GM10266 (cell line): ENCODE measurements at regions not wholly inside any gene's neighbourhood (a gene's known extent, or its start where the extent isn't known, plus 50 kb on each side); places are given as distances from the start of the nearest gene placed in this dataset.

ENCODE experiments used
- DNase-seq: peaks from one replicate; pipeline ENCODE4 v3.0.0; 2012; ENCODE audit errors: extremely low spot score
- TF ChIP-seq, protein P1 (sequence below): IDR thresholded peaks from 2 replicates; pipeline ENCODE4 v1.5.1; 2012; ENCODE audit warnings: mild to moderate bottlenecking, low read depth; ENCODE audit not compliant: control insufficient read depth, insufficient read depth; ENCODE audit errors: missing control alignments

DNA sequence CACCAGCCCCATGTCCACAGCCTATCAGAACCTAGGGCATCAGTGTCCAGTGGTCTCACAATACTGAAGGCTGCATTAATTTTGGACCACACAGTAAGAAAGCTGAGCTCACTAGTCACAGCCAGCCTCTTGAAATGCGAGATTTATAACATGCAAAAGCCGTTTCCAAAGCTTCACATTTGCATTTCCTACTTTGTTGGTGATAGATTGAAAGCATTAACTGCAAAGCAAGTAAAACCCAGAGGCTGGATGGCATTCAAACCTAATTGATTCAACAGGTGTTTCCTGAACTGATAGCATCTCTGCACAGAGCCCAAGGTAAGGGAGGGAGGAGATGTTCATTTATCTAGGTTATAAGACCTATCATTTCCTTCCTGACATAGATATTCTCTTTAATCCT is 410.1 kb downstream of the OMA1 start:
- TF ChIP-seq, protein P1, sequence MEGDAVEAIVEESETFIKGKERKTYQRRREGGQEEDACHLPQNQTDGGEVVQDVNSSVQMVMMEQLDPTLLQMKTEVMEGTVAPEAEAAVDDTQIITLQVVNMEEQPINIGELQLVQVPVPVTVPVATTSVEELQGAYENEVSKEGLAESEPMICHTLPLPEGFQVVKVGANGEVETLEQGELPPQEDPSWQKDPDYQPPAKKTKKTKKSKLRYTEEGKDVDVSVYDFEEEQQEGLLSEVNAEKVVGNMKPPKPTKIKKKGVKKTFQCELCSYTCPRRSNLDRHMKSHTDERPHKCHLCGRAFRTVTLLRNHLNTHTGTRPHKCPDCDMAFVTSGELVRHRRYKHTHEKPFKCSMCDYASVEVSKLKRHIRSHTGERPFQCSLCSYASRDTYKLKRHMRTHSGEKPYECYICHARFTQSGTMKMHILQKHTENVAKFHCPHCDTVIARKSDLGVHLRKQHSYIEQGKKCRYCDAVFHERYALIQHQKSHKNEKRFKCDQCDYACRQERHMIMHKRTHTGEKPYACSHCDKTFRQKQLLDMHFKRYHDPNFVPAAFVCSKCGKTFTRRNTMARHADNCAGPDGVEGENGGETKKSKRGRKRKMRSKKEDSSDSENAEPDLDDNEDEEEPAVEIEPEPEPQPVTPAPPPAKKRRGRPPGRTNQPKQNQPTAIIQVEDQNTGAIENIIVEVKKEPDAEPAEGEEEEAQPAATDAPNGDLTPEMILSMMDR = no peak
- no peak for DNase-seq

DNA sequence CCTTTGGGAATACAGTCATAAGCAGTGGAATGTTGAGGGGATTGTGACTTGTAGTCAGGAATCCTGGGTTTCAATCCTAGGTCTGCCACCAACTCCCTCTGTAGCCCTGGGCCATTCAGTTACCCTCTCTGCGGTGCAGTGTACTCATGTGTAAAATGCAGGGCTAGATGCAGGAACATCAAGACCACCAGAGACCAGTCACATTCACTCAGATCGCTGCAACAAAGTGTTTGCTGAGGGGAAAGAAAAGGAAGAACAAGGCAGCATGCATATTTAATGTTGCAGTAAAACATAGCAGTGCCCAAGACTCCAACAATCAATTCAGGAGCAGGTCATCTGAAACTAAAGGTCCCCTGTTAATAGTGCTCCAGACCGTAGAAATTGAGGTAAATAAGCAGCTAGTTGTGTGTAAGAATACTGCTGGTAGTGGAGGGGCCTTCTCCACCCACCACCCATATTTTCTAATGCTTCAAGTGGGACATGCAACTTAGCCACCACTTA is 410.7 kb downstream of the OMA1 start:
- DNase-seq = no peak
- TF ChIP-seq, protein P1 = no peak

DNA sequence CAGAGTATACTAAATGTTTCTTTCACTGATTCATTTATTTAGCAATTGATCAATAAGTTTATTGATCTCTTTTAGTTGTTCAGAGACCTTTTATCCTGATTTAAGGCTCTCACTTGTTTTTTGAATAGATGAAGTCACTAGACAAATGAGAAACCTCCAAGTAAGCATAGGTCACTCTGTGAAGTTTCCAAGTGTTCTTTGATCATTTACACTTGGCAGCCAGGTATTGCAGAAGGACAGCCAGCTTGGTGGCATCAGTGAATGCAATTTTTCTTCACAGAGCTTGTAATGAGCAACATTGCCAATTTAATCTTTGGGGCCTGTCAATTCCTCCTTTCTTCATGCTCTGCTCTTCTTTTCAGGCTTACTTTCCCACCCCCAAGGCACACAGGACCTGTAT is 413.0 kb downstream of the OMA1 start:
- no peak for DNase-seq
- TF ChIP-seq, protein P1 = no peak

DNA sequence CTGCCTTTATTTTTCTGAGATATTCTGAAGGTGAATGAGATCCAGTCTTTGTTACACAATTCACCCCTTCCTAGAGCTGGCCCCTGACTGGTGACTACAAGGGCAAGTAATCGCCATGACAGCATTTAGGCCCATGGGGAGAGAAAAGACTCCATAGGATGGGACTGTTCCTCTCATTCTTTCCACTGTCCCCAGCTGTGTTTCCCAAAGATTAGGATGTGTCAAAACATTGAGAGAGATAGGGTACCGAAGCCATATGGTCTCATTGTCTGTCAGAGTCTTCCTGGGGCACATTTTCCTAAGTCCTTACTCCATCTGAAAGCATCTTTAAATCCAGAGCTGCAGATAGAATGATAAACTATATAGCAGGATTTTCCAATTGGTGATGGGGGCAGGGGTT is 423.5 kb downstream of the OMA1 start:
- no peak for DNase-seq
- TF ChIP-seq, protein P1 = no peak

DNA sequence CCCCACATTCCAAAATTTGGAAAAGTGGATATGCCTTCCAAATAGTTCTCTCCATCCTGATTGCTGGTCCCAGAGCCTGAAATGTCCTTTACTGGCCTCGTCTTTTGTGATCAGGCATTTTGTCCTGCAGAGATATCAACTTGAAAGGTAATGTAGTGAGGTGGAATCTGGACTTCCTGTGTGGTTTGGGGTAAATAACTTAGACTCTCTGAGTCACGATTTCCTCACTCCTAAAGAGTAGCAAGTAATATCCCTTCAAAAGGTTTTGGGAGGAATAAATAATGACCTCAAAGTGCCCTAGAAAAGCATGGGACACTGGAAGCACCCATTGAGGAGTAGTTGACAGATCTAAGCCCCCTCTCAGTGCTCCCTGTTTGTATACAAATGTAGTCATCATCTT is 426.6 kb downstream of the OMA1 start:
- no peak for DNase-seq
- TF ChIP-seq, protein P1 = no peak

DNA sequence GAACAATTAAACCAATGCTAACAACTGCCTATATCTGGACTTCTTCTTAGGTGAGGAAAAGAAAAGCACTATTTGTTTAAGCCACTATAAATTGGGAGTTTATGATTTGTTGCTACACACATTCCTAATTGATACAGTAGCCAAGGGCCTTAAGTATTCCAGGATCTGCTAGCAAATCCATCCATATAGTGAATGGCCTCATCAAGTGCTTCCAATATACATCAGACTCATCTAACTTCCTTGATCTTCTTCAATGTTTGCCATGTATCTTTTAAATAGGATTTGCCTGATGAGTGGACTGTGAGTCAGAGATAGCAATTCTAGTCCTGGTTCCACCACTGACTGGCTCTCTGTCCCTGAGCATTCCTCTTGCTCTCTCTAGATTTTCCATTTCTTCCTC is 430.2 kb downstream of the OMA1 start:
- DNase-seq = no peak
- TF ChIP-seq, protein P1 = no peak

DNA sequence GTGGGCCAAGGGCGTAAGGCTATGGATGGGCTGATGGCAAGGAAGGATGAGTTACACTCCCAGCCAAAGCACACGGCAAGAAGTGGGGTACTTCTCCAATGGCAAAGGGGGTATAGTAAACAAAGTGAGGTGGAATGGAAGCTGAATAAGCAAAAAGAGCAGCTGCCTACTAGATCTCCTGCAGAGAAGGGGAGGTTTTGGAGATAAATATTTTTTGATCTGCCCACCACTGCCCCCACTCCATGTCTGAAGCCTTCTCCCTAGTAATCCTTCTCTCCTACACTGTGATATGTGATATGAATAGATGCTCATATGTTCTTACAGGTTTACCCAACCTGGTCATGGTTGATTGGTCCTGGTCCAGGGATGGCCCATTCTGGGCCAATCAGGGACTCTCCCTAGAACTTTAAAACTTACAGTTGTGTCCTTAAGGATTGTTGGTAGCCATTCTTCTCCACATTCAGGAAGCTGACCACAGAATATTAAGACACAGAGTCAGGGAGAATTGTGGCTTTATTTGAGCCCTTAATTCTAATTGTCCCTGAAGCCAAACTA is 436.8 kb downstream of the OMA1 start:
- TF ChIP-seq, protein P1 = no peak
- no peak for DNase-seq
